ENCODE measurements at regions not wholly inside any gene's neighbourhood (a gene's known extent, or its start where the extent isn't known, plus 50 kb on each side); places are given as distances from the start of the nearest gene placed in this dataset.

DNA sequence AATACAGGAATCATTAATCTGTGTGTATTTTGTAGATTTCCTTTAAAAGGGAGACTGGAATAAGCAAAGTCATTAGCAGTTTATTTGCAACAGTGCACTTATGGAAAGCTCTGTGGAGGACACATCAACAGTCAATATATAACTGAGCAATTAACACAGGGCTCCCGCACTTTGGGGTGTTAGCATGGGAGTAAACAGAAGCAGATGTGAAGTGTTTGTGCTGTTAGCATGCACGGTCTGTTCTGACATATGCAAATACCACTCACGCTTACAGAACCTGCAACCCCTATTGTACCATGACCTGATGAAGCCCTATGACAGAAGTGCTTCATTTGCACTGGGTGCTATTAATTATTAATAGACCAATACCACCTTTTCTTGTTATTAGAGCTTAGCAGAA is 118.9 kb downstream of the PPP1R3A start:
- TF ChIP-seq, protein P1, sequence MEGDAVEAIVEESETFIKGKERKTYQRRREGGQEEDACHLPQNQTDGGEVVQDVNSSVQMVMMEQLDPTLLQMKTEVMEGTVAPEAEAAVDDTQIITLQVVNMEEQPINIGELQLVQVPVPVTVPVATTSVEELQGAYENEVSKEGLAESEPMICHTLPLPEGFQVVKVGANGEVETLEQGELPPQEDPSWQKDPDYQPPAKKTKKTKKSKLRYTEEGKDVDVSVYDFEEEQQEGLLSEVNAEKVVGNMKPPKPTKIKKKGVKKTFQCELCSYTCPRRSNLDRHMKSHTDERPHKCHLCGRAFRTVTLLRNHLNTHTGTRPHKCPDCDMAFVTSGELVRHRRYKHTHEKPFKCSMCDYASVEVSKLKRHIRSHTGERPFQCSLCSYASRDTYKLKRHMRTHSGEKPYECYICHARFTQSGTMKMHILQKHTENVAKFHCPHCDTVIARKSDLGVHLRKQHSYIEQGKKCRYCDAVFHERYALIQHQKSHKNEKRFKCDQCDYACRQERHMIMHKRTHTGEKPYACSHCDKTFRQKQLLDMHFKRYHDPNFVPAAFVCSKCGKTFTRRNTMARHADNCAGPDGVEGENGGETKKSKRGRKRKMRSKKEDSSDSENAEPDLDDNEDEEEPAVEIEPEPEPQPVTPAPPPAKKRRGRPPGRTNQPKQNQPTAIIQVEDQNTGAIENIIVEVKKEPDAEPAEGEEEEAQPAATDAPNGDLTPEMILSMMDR (conservative IDR thresholded peaks at IDR 0.05), result no peak
- TF ChIP-seq ZFX (IDR thresholded peaks at IDR 0.05), result no peak

Data from C4-2B (cell line).